HepG2 (cell line): ENCODE measurements at regions not wholly inside any gene's neighbourhood (a gene's known extent, or its start where the extent isn't known, plus 50 kb on each side); places are given as distances from the start of the nearest gene placed in this dataset.

ENCODE experiments used
- ATAC-seq: fragments of 200-7000 bp; cut with Tn5 transposase; 3 replicates; pipeline ENCODE4 v1.9.1; 2020; ENCODE audit warnings: mild to moderate bottlenecking, moderate library complexity
- BruUV-seq: library from RNA; stranded (reverse); fragments of 400-500 nt; replicated peaks from 2 replicates; lab custom pipeline; 2021; lab: Mats Ljungman, UMichigan
- CTCF ChIA-PET: fragments of 300-600 bp; formaldehyde crosslinking; extraction: SDS; loops from one replicate; lab custom pipeline; 2021; ENCODE audit warnings: low total read pairs, inconsistent platforms, low intra/inter-chr PET ratio; lab: Yijun Ruan, JAX
- POLR2A ChIA-PET: fragments of 350-600 bp; sonication (Branson Sonifier 250); formaldehyde crosslinking; loops from one replicate; lab custom pipeline; 2020; ENCODE audit warnings: antibody characterized with exemption, inconsistent platforms; lab: Yijun Ruan, JAX
- DNase-seq: peaks from one replicate; pipeline ENCODE4 v3.0.0-alpha.2; 2015; ENCODE audit warnings: low spot score
- FAIRE-seq: peaks from 3 replicates; lab custom pipeline; 2011; peaks lifted over from hg19 to GRCh38; lab: Jason Lieb, UNC
- H2AFZ ChIP-seq: one replicate; pipeline ENCODE4 v1.6.1; 2011; ENCODE audit warnings: low read length, inconsistent platforms
- H3K27ac ChIP-seq: fragments of 300-600 bp; 3 replicates; pipeline ENCODE4 v1.8.0; 2011; ENCODE audit warnings: mixed run types, mild to moderate bottlenecking, mixed read lengths, low read length, inconsistent platforms; ENCODE audit not compliant: insufficient read depth; ENCODE audit errors: extremely low read length
- H3K27me3 ChIP-seq, 2 experiments: fragments of 200-600 bp in 1 of 2; 2 replicates in 1 of 2; 3 replicates in 1 of 2; pipeline versions ENCODE4 v1.6.0 to v1.8.0; 2011; ENCODE audit warnings: low read length in 2 of 2, mild to moderate bottlenecking in 2 of 2, moderate library complexity in 2 of 2, inconsistent platforms in 1 of 2; ENCODE audit not compliant: insufficient read depth in 2 of 2, control insufficient read depth in 1 of 2
- H3K36me3 ChIP-seq, 2 experiments: fragments of 200-600 bp in 1 of 2; replicated peaks in 1 of 2; 2 replicates in 1 of 2; 3 replicates in 1 of 2; pipeline versions ENCODE4 v1.5.1 to v1.8.0; 2011; ENCODE audit warnings: low read length in 2 of 2, inconsistent platforms in 1 of 2; ENCODE audit not compliant: insufficient read depth in 2 of 2, control insufficient read depth in 1 of 2
- H3K4me1 ChIP-seq: 2 replicates; pipeline ENCODE4 v1.5.1; 2012; ENCODE audit warnings: low read length, inconsistent platforms; ENCODE audit not compliant: insufficient read depth
- H3K4me2 ChIP-seq: 2 replicates; pipeline ENCODE4 v1.6.0; 2011; ENCODE audit warnings: low read depth, low read length, inconsistent platforms
- H3K4me3 ChIP-seq, 3 experiments: fragments of 200-600 bp in 1 of 3; sonication (generic), shearing (Covaris generic) in 1 of 3; replicated peaks in 1 of 3; 2 replicates each; pipeline ENCODE4 v1.5.1; 2011 to 2016; ENCODE audit warnings: low read length in 3 of 3, inconsistent platforms in 2 of 3, low read depth in 2 of 3, mild to moderate bottlenecking in 2 of 3, control low read depth in 1 of 3, mixed read lengths in 1 of 3; ENCODE audit not compliant: insufficient read depth in 1 of 3
- H3K79me2 ChIP-seq: one replicate; pipeline ENCODE4 v1.6.1; 2011; ENCODE audit warnings: low read length, inconsistent platforms; ENCODE audit not compliant: insufficient read depth
- H3K9ac ChIP-seq: 2 replicates; pipeline ENCODE4 v1.6.0; 2011; ENCODE audit warnings: mild to moderate bottlenecking, low read depth, low read length, inconsistent platforms; ENCODE audit not compliant: insufficient read depth
- H3K9me3 ChIP-seq: 2 replicates; pipeline ENCODE4 v1.5.1; 2012; ENCODE audit warnings: mild to moderate bottlenecking, low read length
- H4K20me1 ChIP-seq: 2 replicates; pipeline ENCODE4 v1.6.0; 2011; ENCODE audit warnings: inconsistent platforms, mild to moderate bottlenecking, low read length, moderate library complexity; ENCODE audit not compliant: insufficient read depth
- AGO2 ChIP-seq: fragments of 200-400 bp; formaldehyde crosslinking; optimal IDR thresholded peaks from 2 replicates; pipeline ENCODE3; 2017; ENCODE audit warnings: mild to moderate bottlenecking, low read depth, low read length, moderate library complexity
- ATM ChIP-seq: fragments of 450-650 bp; IDR thresholded peaks from 2 replicates; pipeline ENCODE4 v1.7.1; 2017; ENCODE audit warnings: mild to moderate bottlenecking, borderline replicate concordance
- CREM ChIP-seq, 2 experiments: sonication (generic) in 1 of 2; formaldehyde crosslinking in 1 of 2; IDR thresholded peaks; 2 replicates each; pipeline versions ENCODE4 v1.4.0 to v1.6.1; 2016 to 2020; ENCODE audit warnings: antibody characterized with exemption in 1 of 2, mild to moderate bottlenecking in 1 of 2, missing genetic modification reagents in 1 of 2
- DNMT1 ChIP-seq: sonication (generic); formaldehyde crosslinking; IDR thresholded peaks from 2 replicates; pipeline ENCODE4 v1.5.1; 2020; ENCODE audit warnings: mild to moderate bottlenecking, missing genetic modification reagents
- ERF ChIP-seq: IDR thresholded peaks from 2 replicates; pipeline ENCODE4 v1.6.1; 2018; ENCODE audit warnings: missing biosample characterization, missing genetic modification reagents
- GTF2F1 ChIP-seq: fragments of 150-350 bp; IDR thresholded peaks from 2 replicates; pipeline ENCODE4 v1.6.1; 2014; ENCODE audit warnings: low read length
- NFE2L2 ChIP-seq: fragments of 150-350 bp; IDR thresholded peaks from 2 replicates; pipeline ENCODE4 v1.6.1; 2014; ENCODE audit warnings: low read length
- NFIB ChIP-seq: sonication (generic); formaldehyde crosslinking; IDR thresholded peaks from 2 replicates; pipeline ENCODE4 v1.9.0; 2021; ENCODE audit warnings: missing genetic modification reagents, mild to moderate bottlenecking, borderline replicate concordance
- SMAD9 ChIP-seq: sonication (generic); formaldehyde crosslinking; IDR thresholded peaks from 2 replicates; pipeline ENCODE4 v1.5.1; 2020; ENCODE audit warnings: mild to moderate bottlenecking, missing genetic modification reagents
- XBP1 ChIP-seq: sonication (generic); formaldehyde crosslinking; IDR thresholded peaks from 2 replicates; pipeline ENCODE4 v1.5.0; 2020; ENCODE audit warnings: missing genetic modification reagents
- ZNF101 ChIP-seq: sonication (generic); formaldehyde crosslinking; IDR thresholded peaks from 2 replicates; pipeline ENCODE4 v1.4.0; 2020; ENCODE audit warnings: mild to moderate bottlenecking, low read depth, missing genetic modification reagents, borderline replicate concordance
- ZNF136 ChIP-seq: sonication (generic); formaldehyde crosslinking; IDR thresholded peaks from 2 replicates; pipeline ENCODE4 v1.8.1; 2022; ENCODE audit warnings: low read depth, mild to moderate bottlenecking, moderate library complexity, missing genetic modification reagents
- ZNF335 ChIP-seq: sonication (generic); formaldehyde crosslinking; IDR thresholded peaks from 2 replicates; pipeline ENCODE4 v1.4.0; 2020; ENCODE audit warnings: missing genetic modification reagents
- ZNF572 ChIP-seq: sonication (generic); formaldehyde crosslinking; IDR thresholded peaks from 2 replicates; pipeline ENCODE4 v1.5.1; 2020; ENCODE audit warnings: mild to moderate bottlenecking, missing genetic modification reagents
- WGBS: methylation state at CpG from one replicate; pipeline ENCODE4 v1.1.6; 2017; ENCODE audit warnings: low lambda C conversion rate; 5-methylcytosine and 5-hydroxymethylcytosine counted together
- in situ Hi-C: cut with HindIII; loops from 2 replicates; pipeline ENCODE4 v1.10.0; 2017; ENCODE audit warnings: low pct_unique_long_range_greater_than_20kb; ENCODE audit not compliant: extremely low pct_ligation_motif_present
- intact Hi-C: fragments of 100-400 bp; cut with micrococcal nuclease; formaldehyde crosslinking; loops from one replicate; pipeline ENCODE4 v1.10.0; 2022; ENCODE audit not compliant: unreplicated experiment
- TF ChIP-seq, protein P1 (sequence below): sonication (generic); formaldehyde crosslinking; IDR thresholded peaks from 2 replicates; pipeline ENCODE4 v1.8.0; 2022; ENCODE audit warnings: low read depth, missing genetic modification reagents
- TF ChIP-seq, protein P2 (sequence below): sonication (generic); formaldehyde crosslinking; IDR thresholded peaks from 2 replicates; pipeline ENCODE4 v1.9.0; 2021; ENCODE audit warnings: missing genetic modification reagents, borderline replicate concordance
- TF ChIP-seq, protein P3 (sequence below): sonication (generic); formaldehyde crosslinking; IDR thresholded peaks from 2 replicates; pipeline ENCODE4 v1.4.0; 2020; ENCODE audit warnings: low read depth, mild to moderate bottlenecking, missing genetic modification reagents
- TF ChIP-seq, protein P4 (sequence below): sonication (generic); formaldehyde crosslinking; IDR thresholded peaks from 2 replicates; pipeline ENCODE4 v1.5.0; 2020; ENCODE audit warnings: missing genetic modification reagents

DNA sequence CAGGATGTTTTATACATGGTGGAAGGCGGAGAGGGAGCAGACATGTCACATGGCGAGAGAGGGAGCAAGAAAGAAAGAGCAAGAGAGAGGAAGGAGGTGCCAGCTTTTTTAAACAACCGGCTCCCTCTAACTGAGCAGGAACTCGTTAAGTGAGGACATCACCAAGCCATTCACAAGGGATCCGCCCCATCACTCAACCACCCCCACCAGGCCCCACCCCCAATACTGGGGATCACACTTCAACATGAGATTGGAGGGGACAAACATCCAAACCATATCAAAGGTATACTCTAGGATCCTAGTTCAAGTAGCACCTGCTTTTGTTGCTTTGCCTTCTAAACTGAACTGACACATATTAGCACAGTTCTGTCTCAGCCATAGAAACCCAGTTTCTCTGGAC lies 141.9 kb upstream of the KLF14 start (continued):
- TF ChIP-seq, protein P1, sequence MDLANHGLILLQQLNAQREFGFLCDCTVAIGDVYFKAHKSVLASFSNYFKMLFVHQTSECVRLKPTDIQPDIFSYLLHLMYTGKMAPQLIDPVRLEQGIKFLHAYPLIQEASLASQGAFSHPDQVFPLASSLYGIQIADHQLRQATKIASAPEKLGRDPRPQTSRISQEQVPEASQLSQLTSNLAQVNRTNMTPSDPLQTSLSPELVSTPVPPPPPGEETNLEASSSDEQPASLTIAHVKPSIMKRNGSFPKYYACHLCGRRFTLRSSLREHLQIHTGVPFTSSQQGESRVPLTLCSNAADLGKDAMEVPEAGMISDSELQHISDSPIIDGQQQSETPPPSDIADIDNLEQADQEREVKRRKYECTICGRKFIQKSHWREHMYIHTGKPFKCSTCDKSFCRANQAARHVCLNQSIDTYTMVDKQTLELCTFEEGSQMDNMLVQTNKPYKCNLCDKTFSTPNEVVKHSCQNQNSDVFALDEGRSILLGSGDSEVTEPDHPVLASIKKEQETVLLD (CRISPR knock-in tag) = no peak
- TF ChIP-seq DNMT1 (CRISPR knock-in tag) = no peak
- TF ChIP-seq CREM (IDR thresholded peaks at IDR 0.05) = no peak
- TF ChIP-seq CREM (CRISPR knock-in tag; IDR thresholded peaks at IDR 0.05) = no peak
- TF ChIP-seq ZNF136 (CRISPR knock-in tag) = no peak
- no peak for TF ChIP-seq ZNF101 (CRISPR knock-in tag)
- no peak for TF ChIP-seq XBP1 (CRISPR knock-in tag)
- TF ChIP-seq NFE2L2 = no peak
- TF ChIP-seq NFIB (CRISPR knock-in tag) = no peak

DNA sequence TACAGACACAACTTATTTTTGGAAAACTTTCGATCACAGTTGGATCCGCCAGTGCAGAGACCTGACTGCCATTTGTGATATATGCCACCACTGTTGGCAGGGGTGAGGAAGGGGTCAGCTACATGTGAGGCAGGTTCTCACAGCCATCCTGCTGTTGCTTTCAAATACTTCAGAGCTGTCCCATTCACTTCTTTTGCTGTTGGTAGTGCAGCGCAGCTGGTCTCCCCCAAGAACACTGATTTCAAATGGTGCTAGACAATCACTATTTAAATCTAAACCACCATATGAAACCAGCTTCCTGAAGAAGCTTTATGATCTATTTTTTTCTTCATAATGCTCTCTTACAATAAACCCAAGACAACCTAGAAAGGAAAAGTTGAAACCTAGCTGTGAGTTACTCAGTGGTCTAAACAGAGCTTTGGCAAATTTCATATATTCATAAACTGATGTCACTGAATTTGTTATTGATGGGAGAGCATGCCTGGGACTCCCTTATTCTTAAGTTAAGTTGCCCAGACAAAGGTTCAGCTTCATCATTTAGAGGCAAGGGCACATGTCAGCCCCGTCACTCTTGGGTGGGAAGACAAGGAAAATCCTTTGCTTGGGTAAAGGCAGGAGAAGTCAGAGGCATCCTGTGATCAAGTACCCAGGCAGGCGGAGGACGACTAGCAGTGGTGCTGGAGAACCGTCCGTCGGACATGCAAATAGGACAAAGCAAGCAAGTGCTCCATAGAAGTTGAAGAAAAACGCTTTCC lies 143.4 kb upstream of the KLF14 start:
- in situ Hi-C loops (no loop called here), intact Hi-C loops (no loop called here)
- Histone ChIP-seq H3K4me1 (peaks cover 37% of the 10 kb centered on the region), H2AFZ (no peak overlapping the region), H3K9me3 (no peaks in the 10 kb centered on the region), H3K79me2 (peaks cover under 1% of the 10 kb centered on the region), H3K9ac (no peak overlapping the region), H4K20me1 (peaks cover 7% of the 10 kb centered on the region; the same call in 1 of the 2 replicates), H3K4me2 (no peak overlapping the region), H3K27me3 (no peaks in the 10 kb centered on the region), H3K36me3 (peaks cover 13 to 53% of the 10 kb centered on the region in 2 experiments), H3K4me3 (no peak overlapping the region), H3K27ac (no peak overlapping the region)
- DNase-seq (no peak), ATAC-seq (no peak), FAIRE-seq (no peak)
- BruUV-seq = no TSS peak
- ChIA-PET POLR2A (interaction anchor here (1.2 kb wide), 1 partner anchor 22 kb away, joined by 3 read pairs; no protein-coding TSS in a partner anchor), CTCF (no interaction called here)
- 93% methylated on average over 10 of the region's 10 CpGs for WGBS
- no peak for TF ChIP-seq GTF2F1
- no peak for TF ChIP-seq CREM (IDR thresholded peaks at IDR 0.05)
- TF ChIP-seq CREM (CRISPR knock-in tag; IDR thresholded peaks at IDR 0.05) = no peak
- TF ChIP-seq ATM = no peak
- no peak for TF ChIP-seq ZNF335 (CRISPR knock-in tag)
- no peak for TF ChIP-seq SMAD9 (CRISPR knock-in tag)
- TF ChIP-seq, protein P2, sequence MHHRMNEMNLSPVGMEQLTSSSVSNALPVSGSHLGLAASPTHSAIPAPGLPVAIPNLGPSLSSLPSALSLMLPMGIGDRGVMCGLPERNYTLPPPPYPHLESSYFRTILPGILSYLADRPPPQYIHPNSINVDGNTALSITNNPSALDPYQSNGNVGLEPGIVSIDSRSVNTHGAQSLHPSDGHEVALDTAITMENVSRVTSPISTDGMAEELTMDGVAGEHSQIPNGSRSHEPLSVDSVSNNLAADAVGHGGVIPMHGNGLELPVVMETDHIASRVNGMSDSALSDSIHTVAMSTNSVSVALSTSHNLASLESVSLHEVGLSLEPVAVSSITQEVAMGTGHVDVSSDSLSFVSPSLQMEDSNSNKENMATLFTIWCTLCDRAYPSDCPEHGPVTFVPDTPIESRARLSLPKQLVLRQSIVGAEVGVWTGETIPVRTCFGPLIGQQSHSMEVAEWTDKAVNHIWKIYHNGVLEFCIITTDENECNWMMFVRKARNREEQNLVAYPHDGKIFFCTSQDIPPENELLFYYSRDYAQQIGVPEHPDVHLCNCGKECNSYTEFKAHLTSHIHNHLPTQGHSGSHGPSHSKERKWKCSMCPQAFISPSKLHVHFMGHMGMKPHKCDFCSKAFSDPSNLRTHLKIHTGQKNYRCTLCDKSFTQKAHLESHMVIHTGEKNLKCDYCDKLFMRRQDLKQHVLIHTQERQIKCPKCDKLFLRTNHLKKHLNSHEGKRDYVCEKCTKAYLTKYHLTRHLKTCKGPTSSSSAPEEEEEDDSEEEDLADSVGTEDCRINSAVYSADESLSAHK (CRISPR knock-in tag) = no peak
- TF ChIP-seq, protein P3, sequence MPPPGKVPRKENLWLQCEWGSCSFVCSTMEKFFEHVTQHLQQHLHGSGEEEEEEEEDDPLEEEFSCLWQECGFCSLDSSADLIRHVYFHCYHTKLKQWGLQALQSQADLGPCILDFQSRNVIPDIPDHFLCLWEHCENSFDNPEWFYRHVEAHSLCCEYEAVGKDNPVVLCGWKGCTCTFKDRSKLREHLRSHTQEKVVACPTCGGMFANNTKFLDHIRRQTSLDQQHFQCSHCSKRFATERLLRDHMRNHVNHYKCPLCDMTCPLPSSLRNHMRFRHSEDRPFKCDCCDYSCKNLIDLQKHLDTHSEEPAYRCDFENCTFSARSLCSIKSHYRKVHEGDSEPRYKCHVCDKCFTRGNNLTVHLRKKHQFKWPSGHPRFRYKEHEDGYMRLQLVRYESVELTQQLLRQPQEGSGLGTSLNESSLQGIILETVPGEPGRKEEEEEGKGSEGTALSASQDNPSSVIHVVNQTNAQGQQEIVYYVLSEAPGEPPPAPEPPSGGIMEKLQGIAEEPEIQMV = no peak
- no peak for TF ChIP-seq ZNF572
- TF ChIP-seq AGO2 = no peak
- TF ChIP-seq ERF (CRISPR knock-in tag) = no peak
- TF ChIP-seq, protein P4, sequence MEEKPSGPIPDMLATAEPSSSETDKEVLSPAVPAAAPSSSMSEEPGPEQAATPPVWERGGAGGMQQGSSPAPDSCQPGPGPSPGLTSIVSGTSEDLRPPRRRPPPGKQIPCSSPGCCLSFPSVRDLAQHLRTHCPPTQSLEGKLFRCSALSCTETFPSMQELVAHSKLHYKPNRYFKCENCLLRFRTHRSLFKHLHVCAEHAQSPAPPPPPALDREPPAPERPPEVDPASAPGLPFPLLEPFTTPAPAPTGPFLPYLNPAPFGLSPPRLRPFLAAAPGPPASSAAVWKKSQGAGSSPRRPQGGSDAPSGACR (CRISPR knock-in tag) = no peak
